ENCODE measurements at regions not wholly inside any gene's neighbourhood (a gene's known extent, or its start where the extent isn't known, plus 50 kb on each side); places are given as distances from the start of the nearest gene placed in this dataset.

GRCh38 chr22:27106985-27107384 lies 449.6 kb downstream of the MIAT start:
- TF ChIP-seq CTCF (IDR thresholded peaks at IDR 0.05) (no peak), EP300 (IDR thresholded peaks at IDR 0.05) (no peak)

Measured in suprapubic skin (tissue), 3 donors.